Loucy (cell line): ENCODE measurements at regions not wholly inside any gene's neighbourhood (a gene's known extent, or its start where the extent isn't known, plus 50 kb on each side); places are given as distances from the start of the nearest gene placed in this dataset.
A peak's percentile ranks its signal among the peaks of the same experiment; 100 is the strongest.

Experiments used
- H2AFZ ChIP-seq: fragments of 200-600 bp; sonication (generic); 2 replicates; pipeline ENCODE4 v1.6.0; 2016; ENCODE audit warnings: antibody characterized with exemption, mild to moderate bottlenecking, low read length, moderate library complexity
- H3F3A ChIP-seq: fragments of 200-600 bp; 2 replicates; pipeline ENCODE4 v1.6.0; 2016; ENCODE audit warnings: antibody characterized with exemption, low read depth, mild to moderate bottlenecking
- H3K27me3 ChIP-seq: fragments of 200-600 bp; sonication (generic); 2 replicates; pipeline ENCODE4 v1.6.1; 2014; ENCODE audit warnings: low read length, mild to moderate bottlenecking; ENCODE audit not compliant: insufficient read depth, poor library complexity, severe bottlenecking
- H3K36me3 ChIP-seq: fragments of 200-600 bp; sonication (generic); 2 replicates; pipeline ENCODE4 v1.6.1; 2016; ENCODE audit warnings: low read length; ENCODE audit not compliant: insufficient read depth
- H3K4me1 ChIP-seq: fragments of 200-600 bp; sonication (generic); 2 replicates; pipeline ENCODE4 v1.5.1; 2014; ENCODE audit warnings: low read length, mild to moderate bottlenecking; ENCODE audit not compliant: insufficient read depth, poor library complexity, severe bottlenecking
- H3K4me2 ChIP-seq: fragments of 200-600 bp; sonication (generic); 2 replicates; pipeline ENCODE4 v1.6.0; 2014; ENCODE audit warnings: antibody characterized with exemption, low read length, low read depth, mild to moderate bottlenecking; ENCODE audit not compliant: poor library complexity, severe bottlenecking
- H3K4me3 ChIP-seq: fragments of 200-600 bp; sonication (generic); 2 replicates; pipeline ENCODE4 v1.5.1; 2014; ENCODE audit warnings: low read length, mild to moderate bottlenecking, mixed read lengths; ENCODE audit not compliant: poor library complexity, severe bottlenecking
- H3K79me2 ChIP-seq: fragments of 200-600 bp; sonication (generic); 2 replicates; pipeline ENCODE4 v1.6.1; 2014; ENCODE audit warnings: low read length; ENCODE audit not compliant: insufficient read depth
- H3K9ac ChIP-seq: fragments of 200-600 bp; sonication (generic); 2 replicates; pipeline ENCODE4 v1.6.0; 2014; ENCODE audit warnings: mild to moderate bottlenecking, low read depth, low read length, moderate library complexity; ENCODE audit not compliant: poor library complexity, severe bottlenecking
- H3K9me2 ChIP-seq: fragments of 200-600 bp; sonication (generic); replicated peaks from 2 replicates; pipeline ENCODE4 v1.6.1; 2016; ENCODE audit warnings: low read depth, low read length, mixed read lengths
- H3K9me3 ChIP-seq: fragments of 200-600 bp; sonication (generic); 2 replicates; pipeline ENCODE4 v1.6.1; 2014; ENCODE audit warnings: mild to moderate bottlenecking, antibody characterized with exemption, low read length, low read depth; ENCODE audit not compliant: insufficient read depth
- H4K20me1 ChIP-seq: fragments of 200-600 bp; sonication (generic); 2 replicates; pipeline ENCODE4 v1.6.0; 2014; ENCODE audit warnings: antibody characterized with exemption, low read length, mild to moderate bottlenecking; ENCODE audit not compliant: insufficient read depth, poor library complexity, severe bottlenecking
- CTCF ChIP-seq: fragments of 200-600 bp; sonication (generic); conservative IDR thresholded peaks from 2 replicates; pipeline ENCODE4 v1.5.1; 2014; ENCODE audit warnings: mild to moderate bottlenecking, antibody characterized with exemption, low read length
- EZH2phosphoT487 ChIP-seq: fragments of 200-600 bp; IDR thresholded peaks from 2 replicates; pipeline ENCODE4 v1.6.1; 2018; ENCODE audit warnings: antibody characterized with exemption, mild to moderate bottlenecking, moderate library complexity, borderline replicate concordance

DNA sequence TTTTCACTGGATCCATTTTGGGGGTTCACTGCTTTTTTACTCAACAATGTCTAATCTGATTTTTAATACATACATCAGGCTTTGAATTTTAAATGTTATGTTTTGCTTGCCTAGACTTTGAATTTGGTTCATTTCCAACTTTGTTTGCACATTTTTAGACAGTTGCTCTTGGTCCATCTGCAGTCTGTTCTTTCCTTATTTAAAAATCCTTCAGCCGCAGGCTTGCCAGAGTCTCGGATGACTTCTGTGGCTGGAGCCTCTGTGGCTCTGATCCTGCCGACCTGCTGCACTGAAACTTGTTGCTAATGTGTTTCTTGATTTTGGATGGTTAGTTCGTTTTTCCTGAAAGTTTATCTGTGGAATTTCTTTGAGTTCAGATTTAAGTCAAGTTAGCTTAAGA, 172.0 kb upstream of the ALKAL2 start:
- no peaks in the 10 kb centered on the region for H3K36me3 ChIP-seq
- no peak overlapping the region for H2AFZ ChIP-seq
- peaks cover 78% of the 10 kb centered on the region for H3K4me1 ChIP-seq
- peak overlapping the region; percentile 73 for H3K4me2 ChIP-seq
- H3K9ac ChIP-seq: peak overlapping the region; percentile 15
- 0 out of 2 replicates have a peak, but pooled peaks cover 2% of the 10 kb centered on the region for H3F3A ChIP-seq
- no peaks in the 10 kb centered on the region for H3K9me2 ChIP-seq
- TF ChIP-seq EZH2phosphoT487 (no peak), CTCF (no peak)
- H3K4me3 ChIP-seq: no peak overlapping the region
- H3K9me3 ChIP-seq: no peaks in the 10 kb centered on the region
- no peaks in the 10 kb centered on the region for H3K27me3 ChIP-seq
- no peaks in the 10 kb centered on the region for H4K20me1 ChIP-seq
- no peaks in the 10 kb centered on the region for H3K79me2 ChIP-seq

DNA sequence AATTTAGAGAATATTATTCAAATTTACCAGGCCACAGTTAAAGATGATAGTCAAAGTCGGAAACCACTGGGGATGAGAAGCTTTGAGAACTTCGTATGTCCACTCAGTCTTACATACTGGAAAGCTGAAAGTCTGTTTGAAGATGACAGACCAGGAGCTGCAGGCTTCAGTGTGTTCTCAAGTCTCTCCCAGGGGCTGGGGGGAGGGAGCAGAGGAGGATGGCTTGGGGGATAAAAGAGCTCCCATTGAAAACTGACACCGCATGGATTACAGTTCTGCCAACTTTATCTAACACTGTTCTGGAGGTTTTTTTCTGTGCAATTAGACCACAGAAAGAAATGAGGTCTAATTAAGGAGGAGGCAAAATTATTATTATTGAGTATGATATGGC, 170.5 kb upstream of the ALKAL2 start:
- Histone ChIP-seq H3K9ac (no peak overlapping the region), H3K4me1 (peaks cover 79% of the 10 kb centered on the region), H3K9me3 (no peaks in the 10 kb centered on the region), H3F3A (0 out of 2 replicates have a peak, but pooled peaks cover 1% of the 10 kb centered on the region), H3K79me2 (no peaks in the 10 kb centered on the region), H3K36me3 (no peaks in the 10 kb centered on the region), H3K9me2 (no peaks in the 10 kb centered on the region), H4K20me1 (no peaks in the 10 kb centered on the region), H3K4me3 (no peak overlapping the region), H2AFZ (no peak overlapping the region), H3K27me3 (no peaks in the 10 kb centered on the region), H3K4me2 (no peak overlapping the region)
- TF ChIP-seq EZH2phosphoT487 (no peak), CTCF (no peak)

DNA sequence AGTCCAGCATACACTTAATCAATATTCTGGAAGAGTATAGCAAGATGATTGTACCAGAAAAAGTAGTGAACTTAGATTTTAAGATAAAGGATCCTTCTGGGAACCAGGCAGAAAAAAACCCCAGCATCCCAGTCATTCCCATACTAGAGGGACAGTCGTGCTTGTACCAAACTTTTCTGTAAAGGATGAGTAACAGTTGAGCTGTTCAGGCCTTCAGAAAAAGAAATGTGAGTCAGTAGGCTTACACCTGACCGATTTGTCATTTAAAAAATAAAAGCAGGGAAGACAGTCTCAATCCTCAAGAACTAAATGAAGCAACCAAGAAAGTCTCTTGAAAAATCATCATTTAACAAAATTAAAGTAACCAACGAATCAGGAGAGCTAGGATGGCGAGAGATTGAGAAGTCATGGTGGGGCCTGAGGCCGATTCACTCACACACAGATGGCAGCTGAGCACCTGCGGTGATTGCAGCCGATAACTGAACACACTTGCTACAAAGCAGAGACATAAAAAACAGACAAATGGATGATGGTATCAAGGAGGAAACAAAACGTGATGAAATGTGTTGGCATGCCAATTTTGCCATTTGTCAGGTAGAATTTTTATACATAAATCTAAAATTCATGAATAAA, 170.0 kb upstream of the ALKAL2 start:
- Histone ChIP-seq H3K27me3 (no peaks in the 10 kb centered on the region), H3K9me3 (no peaks in the 10 kb centered on the region), H3K4me2 (no peak overlapping the region), H3K79me2 (no peaks in the 10 kb centered on the region), H3K36me3 (no peaks in the 10 kb centered on the region), H3F3A (no peaks in the 10 kb centered on the region), H3K4me3 (no peak overlapping the region), H2AFZ (no peak overlapping the region), H3K4me1 (peaks cover 76% of the 10 kb centered on the region), H4K20me1 (no peaks in the 10 kb centered on the region), H3K9ac (no peak overlapping the region), H3K9me2 (no peaks in the 10 kb centered on the region)
- TF ChIP-seq CTCF: no peak
- no peak for TF ChIP-seq EZH2phosphoT487
